ENCODE measurements at regions not wholly inside any gene's neighbourhood (a gene's known extent, or its start where the extent isn't known, plus 50 kb on each side); places are given as distances from the start of the nearest gene placed in this dataset.

GRCh38 chr5:54834121-54834842 is 151.1 kb downstream of the ESM1 start:
- Histone ChIP-seq H4K20me1 (replicated peaks; ENCODE audit: insufficient read depth) (no peaks in the 10 kb centered on the region), H2AFZ (no peak overlapping the region), H3K27me3 (ENCODE audit: insufficient read depth) (no peaks in the 10 kb centered on the region), H3K9me2 (ENCODE audit: insufficient read depth) (no peaks in the 10 kb centered on the region), H3K4me3 (no peak overlapping the region), H3K79me2 (replicated peaks; ENCODE audit: insufficient read depth) (no peaks in the 10 kb centered on the region), H3K27ac (ENCODE audit: low read depth) (no peak overlapping the region), H3F3A (replicated peaks; ENCODE audit: low read depth) (no peaks in the 10 kb centered on the region), H3K4me1 (ENCODE audit: insufficient read depth) (no peaks in the 10 kb centered on the region), H3K4me2 (no peak overlapping the region), H3K36me3 (ENCODE audit: insufficient read depth) (no peaks in the 10 kb centered on the region)
- Mint-ChIP-seq H3K36me3 (ENCODE audit: low read depth) (no peaks in the 10 kb centered on the region), H3K27me3 (ENCODE audit: insufficient read depth, low read depth, poor library complexity) (peaks cover 3% of the 10 kb centered on the region), H3K4me3 (no peak overlapping the region), H3K9me3 (no peaks in the 10 kb centered on the region), H3K4me1 (no peaks in the 10 kb centered on the region), H3K27ac (no peak overlapping the region)
- TF ChIP-seq EZH2 (IDR thresholded peaks at IDR 0.05; ENCODE audit: low read depth, unreplicated experiment) (no peak), CREB1 (CRISPR knock-in tag; IDR thresholded peaks at IDR 0.05; ENCODE audit: low read depth) (no peak), ZNF331 (CRISPR knock-in tag; IDR thresholded peaks at IDR 0.05; ENCODE audit: low read depth) (no peak), ZNF462 (CRISPR knock-in tag; IDR thresholded peaks at IDR 0.05) (no peak), POLR2AphosphoS5 (IDR thresholded peaks at IDR 0.05; ENCODE audit: low read depth) (no peak), CTCF (conservative IDR thresholded peaks at IDR 0.05; ENCODE audit: low read depth in 2 of 2) (no peak), JUNB (IDR thresholded peaks at IDR 0.05; ENCODE audit: unreplicated experiment) (no peak)
- ATAC-seq (no peak), DNase-seq (ENCODE audit: low spot score) (no peak)

Data from GM23338 (cell line).